Activated CD8-positive, alpha-beta T cell treated with anti-CD3 and anti-CD28 coated beads for 36 hours (primary cell): ENCODE measurements at regions not wholly inside any gene's neighbourhood (a gene's known extent, or its start where the extent isn't known, plus 50 kb on each side); places are given as distances from the start of the nearest gene placed in this dataset.

Source experiments
- ATAC-seq: fragments of 200-7000 bp; cut with Tn5 transposase; one replicate; pipeline ENCODE4 v1.10.0; 2021; ENCODE audit warnings: mild to moderate bottlenecking, moderate library complexity
- CTCF ChIA-PET: fragments of 350-600 bp; sonication (Branson Sonifier 250); formaldehyde crosslinking; loops from one replicate; lab custom pipeline; 2021; ENCODE audit warnings: antibody characterized with exemption; lab: Charles Lee
- POLR2A ChIA-PET: fragments of 350-600 bp; sonication (Branson Sonifier 250); formaldehyde crosslinking; loops from one replicate; lab custom pipeline; 2021; ENCODE audit warnings: antibody characterized with exemption; lab: Charles Lee
- DNase-seq: peaks from one replicate; pipeline ENCODE4 v3.0.0-alpha.2; 2020
- H3K27ac Mint-ChIP-seq: one replicate; pipeline ENCODE4 v1.8.0; 2021; ENCODE audit warnings: mild to moderate bottlenecking, mixed read lengths
- H3K27me3 Mint-ChIP-seq: one replicate; pipeline ENCODE4 v1.8.0; 2021; ENCODE audit warnings: mixed read lengths
- H3K36me3 Mint-ChIP-seq: one replicate; pipeline ENCODE4 v1.8.0; 2021; ENCODE audit warnings: low read depth, mixed read lengths
- H3K4me1 Mint-ChIP-seq: one replicate; pipeline ENCODE4 v1.8.0; 2021; ENCODE audit warnings: low read depth, mixed read lengths
- H3K4me3 Mint-ChIP-seq: one replicate; pipeline ENCODE4 v1.8.0; 2021; ENCODE audit warnings: mild to moderate bottlenecking, moderate library complexity, mixed read lengths
- H3K9me3 Mint-ChIP-seq: one replicate; pipeline ENCODE4 v1.8.0; 2021; ENCODE audit warnings: mixed read lengths
- CTCF ChIP-seq: fragments of 200-600 bp; IDR thresholded peaks from one replicate; pipeline ENCODE4 v1.8.0; 2022; ENCODE audit warnings: antibody characterized with exemption, mild to moderate bottlenecking
- intact Hi-C: fragments of 100-400 bp; cut with micrococcal nuclease; formaldehyde crosslinking; loops from one replicate; pipeline ENCODE4 v1.10.0; 2022

- H3K27me3 Mint-ChIP-seq: no peaks in the 10 kb centered on the region
- ChIA-PET CTCF (interaction anchor here (1.2 kb wide), 1 partner anchor 102 kb away, joined by 4 read pairs; no protein-coding TSS in a partner anchor), POLR2A (no interaction called here)
- intact Hi-C loops: no loop called here
- no peak for TF ChIP-seq CTCF
- no peaks in the 10 kb centered on the region for H3K9me3 Mint-ChIP-seq
- H3K36me3 Mint-ChIP-seq: no peaks in the 10 kb centered on the region
- no peak overlapping the region for H3K4me3 Mint-ChIP-seq
- H3K4me1 Mint-ChIP-seq: no peaks in the 10 kb centered on the region
- ATAC-seq (no peak), DNase-seq (no peak)
- H3K27ac Mint-ChIP-seq: no peak overlapping the region
These were observed 182.7 kb upstream of the PARD3B start for GRCh38 chr2:204362581-204362980.

- H3K4me1 Mint-ChIP-seq: no peaks in the 10 kb centered on the region
- H3K36me3 Mint-ChIP-seq: no peaks in the 10 kb centered on the region
- CTCF ChIA-PET: interaction anchor here (0.6 kb wide), 1 partner anchor 308 kb away, joined by 3 read pairs; no protein-coding TSS in a partner anchor
- DNase-seq (no peak), ATAC-seq (no peak)
- intact Hi-C loops: no loop called here
- no peaks in the 10 kb centered on the region for H3K27me3 Mint-ChIP-seq
- TF ChIP-seq CTCF: no peak
- POLR2A ChIA-PET: no interaction called here
- no peaks in the 10 kb centered on the region for H3K9me3 Mint-ChIP-seq
- H3K27ac Mint-ChIP-seq: no peak overlapping the region
- H3K4me3 Mint-ChIP-seq: no peak overlapping the region
These were observed 181.8 kb upstream of the PARD3B start for GRCh38 chr2:204363513-204363912.

GRCh38 chr2:204364860-204365535, 180.3 kb upstream of the PARD3B start:
- no peak overlapping the region for H3K27ac Mint-ChIP-seq
- no peaks in the 10 kb centered on the region for H3K27me3 Mint-ChIP-seq
- CTCF ChIA-PET: no interaction called here
- no peak overlapping the region for H3K4me3 Mint-ChIP-seq
- H3K9me3 Mint-ChIP-seq: no peaks in the 10 kb centered on the region
- intact Hi-C loops: no loop called here
- POLR2A ChIA-PET: no interaction called here
- DNase-seq (no peak), ATAC-seq (no peak)
- H3K36me3 Mint-ChIP-seq: no peaks in the 10 kb centered on the region
- no peaks in the 10 kb centered on the region for H3K4me1 Mint-ChIP-seq
- TF ChIP-seq CTCF: no peak

GRCh38 chr2:204365811-204366210, 179.5 kb upstream of the PARD3B start:
- CTCF ChIA-PET: no interaction called here
- H3K27me3 Mint-ChIP-seq: no peaks in the 10 kb centered on the region
- DNase-seq (no peak), ATAC-seq (no peak)
- no peaks in the 10 kb centered on the region for H3K4me1 Mint-ChIP-seq
- H3K27ac Mint-ChIP-seq: no peak overlapping the region
- POLR2A ChIA-PET: no interaction called here
- no peak overlapping the region for H3K4me3 Mint-ChIP-seq
- intact Hi-C loops: no loop called here
- no peaks in the 10 kb centered on the region for H3K36me3 Mint-ChIP-seq
- no peaks in the 10 kb centered on the region for H3K9me3 Mint-ChIP-seq
- TF ChIP-seq CTCF: no peak

GRCh38 chr2:204367466-204367865, 177.8 kb upstream of the PARD3B start:
- H3K4me3 Mint-ChIP-seq: no peak overlapping the region
- no peaks in the 10 kb centered on the region for H3K27me3 Mint-ChIP-seq
- ATAC-seq (no peak), DNase-seq (no peak)
- H3K9me3 Mint-ChIP-seq: no peaks in the 10 kb centered on the region
- ChIA-PET POLR2A (no interaction called here), CTCF (no interaction called here)
- TF ChIP-seq CTCF: no peak
- H3K4me1 Mint-ChIP-seq: no peaks in the 10 kb centered on the region
- intact Hi-C loops: no loop called here
- H3K27ac Mint-ChIP-seq: no peak overlapping the region
- no peaks in the 10 kb centered on the region for H3K36me3 Mint-ChIP-seq
